GM12878 (cell line): ENCODE measurements at regions not wholly inside any gene's neighbourhood (a gene's known extent, or its start where the extent isn't known, plus 50 kb on each side); places are given as distances from the start of the nearest gene placed in this dataset.

Experiments
- ATAC-seq: fragments of 200-7000 bp; cut with Tn5 transposase; 3 replicates; pipeline ENCODE4 v1.9.1; 2020; ENCODE audit warnings: mild to moderate bottlenecking, moderate library complexity
- BruUV-seq: library from RNA; stranded (reverse); fragments of 400-500 nt; replicated peaks from 2 replicates; lab custom pipeline; 2021; lab: Mats Ljungman, UMichigan
- CTCF ChIA-PET: fragments of 300-600 bp; sonication (Branson Sonifier 250); formaldehyde crosslinking; extraction: SDS; loops from one replicate; lab custom pipeline; 2021; ENCODE audit warnings: inconsistent platforms; lab: Yijun Ruan, JAX
- POLR2A ChIA-PET: fragments of 350-600 bp; formaldehyde crosslinking; extraction: SDS; loops from one replicate; lab custom pipeline; 2021; ENCODE audit warnings: inconsistent platforms; lab: Charles Lee
- RAD21 ChIA-PET: fragments of 300-600 bp; sonication (Branson Sonifier 250); formaldehyde crosslinking; loops from one replicate; lab custom pipeline; 2023; ENCODE audit warnings: antibody characterized with exemption; ENCODE audit not compliant: unreplicated experiment; lab: Charles Lee
- SMC1A ChIA-PET: fragments of 300-600 bp; sonication (Branson Sonifier 250); formaldehyde crosslinking; loops from one replicate; lab custom pipeline; 2023; ENCODE audit not compliant: unreplicated experiment, uncharacterized antibody; lab: Charles Lee
- DNase-seq: peaks from one replicate; pipeline ENCODE4 v3.0.0-alpha.2; 2011; ENCODE audit warnings: low read depth, low spot score
- FAIRE-seq: peaks from 3 replicates; lab custom pipeline; 2011; peaks lifted over from hg19 to GRCh38; lab: Jason Lieb, UNC
- H2AFZ ChIP-seq: 2 replicates; pipeline ENCODE4 v1.6.0; 2011; ENCODE audit warnings: low read depth, low read length, control low read depth; ENCODE audit not compliant: control insufficient read depth
- H3K27ac ChIP-seq: 2 replicates; pipeline ENCODE4 v1.5.1; 2011; ENCODE audit warnings: control low read depth; ENCODE audit not compliant: control insufficient read depth, insufficient read depth
- H3K27me3 ChIP-seq, 2 experiments: replicated peaks in 1 of 2; 2 replicates each; pipeline versions ENCODE4 v1.6.0 to v1.6.1; 2011; ENCODE audit warnings: low read length in 1 of 2; ENCODE audit not compliant: control insufficient read depth in 2 of 2, insufficient read depth in 2 of 2
- H3K36me3 ChIP-seq, 2 experiments: 2 replicates each; pipeline ENCODE4 v1.5.1; 2011; ENCODE audit warnings: low read length in 1 of 2; ENCODE audit not compliant: control insufficient read depth in 2 of 2, insufficient read depth in 2 of 2
- H3K4me1 ChIP-seq: 2 replicates; pipeline ENCODE4 v1.6.1; 2011; ENCODE audit warnings: mild to moderate bottlenecking, low read length, moderate library complexity, mixed read lengths; ENCODE audit not compliant: control insufficient read depth, insufficient read depth
- H3K4me2 ChIP-seq: 2 replicates; pipeline ENCODE4 v1.6.0; 2011; ENCODE audit warnings: control low read depth; ENCODE audit not compliant: control insufficient read depth, insufficient read depth
- H3K4me3 ChIP-seq: fragments of 200-600 bp; sonication (generic); 2 replicates; pipeline ENCODE4 v1.5.1; 2016
- H3K79me2 ChIP-seq: 2 replicates; pipeline ENCODE4 v1.6.0; 2011; ENCODE audit warnings: low read length; ENCODE audit not compliant: control insufficient read depth, insufficient read depth
- H3K9ac ChIP-seq: 2 replicates; pipeline ENCODE4 v1.8.0; 2011; ENCODE audit warnings: low read length, control low read depth, mixed read lengths; ENCODE audit not compliant: control insufficient read depth, insufficient read depth
- H3K9me3 ChIP-seq: replicated peaks from 3 replicates; pipeline ENCODE4 v1.5.1; 2011; ENCODE audit warnings: mild to moderate bottlenecking, low read length; ENCODE audit not compliant: control insufficient read depth, insufficient read depth
- H4K20me1 ChIP-seq: 2 replicates; pipeline ENCODE4 v1.6.0; 2011; ENCODE audit not compliant: control insufficient read depth, insufficient read depth
- BHLHE40 ChIP-seq, 2 experiments: fragments of 450-650 bp in 1 of 2; IDR thresholded peaks; 2 replicates each; pipeline ENCODE4 v1.6.1; 2011 to 2017; ENCODE audit warnings: low read depth in 2 of 2, borderline replicate concordance in 1 of 2, improper control_type of control experiment in 1 of 2, low read length in 1 of 2, mild to moderate bottlenecking in 1 of 2
- BMI1 ChIP-seq: fragments of 450-650 bp; IDR thresholded peaks from 2 replicates; pipeline ENCODE4 v1.6.1; 2016; ENCODE audit warnings: mild to moderate bottlenecking, moderate library complexity, borderline replicate concordance
- BRCA1 ChIP-seq: IDR thresholded peaks from 2 replicates; pipeline ENCODE4 v1.6.1; 2011; ENCODE audit warnings: low read depth, low read length, improper control_type of control experiment
- EED ChIP-seq: sonication (generic); IDR thresholded peaks from 2 replicates; pipeline ENCODE4 v1.6.1; 2016; ENCODE audit warnings: antibody characterized with exemption, low read depth
- JUND ChIP-seq: IDR thresholded peaks from 2 replicates; pipeline ENCODE4 v1.6.1; 2012; ENCODE audit warnings: low read depth, mild to moderate bottlenecking, low read length, improper control_type of control experiment, moderate library complexity
- KAT2A ChIP-seq: conservative IDR thresholded peaks from 2 replicates; pipeline ENCODE4 v1.6.1; 2011; ENCODE audit warnings: low read depth, low read length; ENCODE audit not compliant: control insufficient read depth
- MYB ChIP-seq: fragments of 150-350 bp; IDR thresholded peaks from 2 replicates; pipeline ENCODE4 v1.6.1; 2014; ENCODE audit warnings: mild to moderate bottlenecking, low read depth, low read length, borderline replicate concordance
- NBN ChIP-seq: fragments of 450-650 bp; IDR thresholded peaks from 2 replicates; pipeline ENCODE4 v1.6.1; 2016
- POLR2AphosphoS5 ChIP-seq: IDR thresholded peaks from 2 replicates; pipeline ENCODE4 v1.6.1; 2011; ENCODE audit warnings: mild to moderate bottlenecking, low read length, inconsistent platforms
- RFX5 ChIP-seq: IDR thresholded peaks from 2 replicates; pipeline ENCODE4 v1.6.1; 2011; ENCODE audit warnings: low read depth, low read length, improper control_type of control experiment
- YBX1 ChIP-seq: fragments of 450-650 bp; IDR thresholded peaks from 2 replicates; pipeline ENCODE4 v1.6.1; 2016; ENCODE audit warnings: antibody characterized with exemption
- ZSCAN29 ChIP-seq: fragments of 450-650 bp; IDR thresholded peaks from 2 replicates; pipeline ENCODE4 v1.6.1; 2017; ENCODE audit warnings: mild to moderate bottlenecking, moderate library complexity
- WGBS: methylation state at CpG from one replicate; pipeline ENCODE4 v1.1.6; 2016; ENCODE audit warnings: low lambda C conversion rate; ENCODE audit not compliant: insufficient replicate concordance, insufficient coverage; ENCODE audit errors: missing lambda C conversion rate; 5-methylcytosine and 5-hydroxymethylcytosine counted together
- in situ Hi-C: fragments of 300-500 bp; cut with MboI; formaldehyde crosslinking; loops from 9 replicates; pipeline ENCODE4 v1.14.3; 2018; ENCODE audit warnings: mixed read lengths
- intact Hi-C: fragments of 100-400 bp; cut with micrococcal nuclease; formaldehyde crosslinking; loops from one replicate; pipeline ENCODE4 v1.14.2; 2022; ENCODE audit not compliant: unreplicated experiment

GRCh38 chr2:174675615-174676014 lies 78.0 kb upstream of the WIPF1 start:
- Histone ChIP-seq H3K36me3 (no peaks in the 10 kb centered on the region), H3K27me3 (no peaks in the 10 kb centered on the region), H3K9me3 (peaks cover 2% of the 10 kb centered on the region; the same call in 1 of the 3 replicates), H3K9ac (no peak overlapping the region), H3K4me1 (no peaks in the 10 kb centered on the region), H3K79me2 (no peaks in the 10 kb centered on the region), H4K20me1 (no peaks in the 10 kb centered on the region), H3K4me3 (no peak overlapping the region), H2AFZ (no peak overlapping the region), H3K27ac (no peak overlapping the region), H3K4me2 (no peak overlapping the region)
- no peak for FAIRE-seq
- ATAC-seq, result no peak
- ChIA-PET POLR2A (no interaction called here), SMC1A (interaction anchor here (17.5 kb wide), 1 partner anchor 72 kb away, joined by 537 read pairs; the partner anchor contains the start of gene WIPF1), RAD21 (no interaction called here), CTCF (interaction anchor here (2.0 to 17.3 kb wide), 3 partner anchors 12 to 71 kb away, joined by 7 to 534 read pairs (median 17); partner anchors contain the start of gene WIPF1)
- 75% methylated on average over 1 of the region's 5 CpGs for WGBS
- BruUV-seq, result no TSS peak
- intact Hi-C loops, result no loop called here
- no peak for DNase-seq
- in situ Hi-C loops, result loop anchor here (25.0 kb wide), 1 partner anchor 88 kb away; the partner anchor contains the start of gene WIPF1
- TF ChIP-seq JUND, result no peak

GRCh38 chr2:174673876-174674275 lies 76.3 kb upstream of the WIPF1 start:
- Histone ChIP-seq H3K27ac (no peak overlapping the region), H3K27me3 (no peaks in the 10 kb centered on the region), H2AFZ (no peak overlapping the region), H4K20me1 (no peaks in the 10 kb centered on the region), H3K4me1 (no peaks in the 10 kb centered on the region), H3K9ac (no peak overlapping the region), H3K4me2 (no peak overlapping the region), H3K4me3 (no peak overlapping the region), H3K36me3 (no peaks in the 10 kb centered on the region), H3K79me2 (no peaks in the 10 kb centered on the region), H3K9me3 (peaks cover 2% of the 10 kb centered on the region; the same call in 1 of the 3 replicates)
- DNase-seq (no peak), ATAC-seq (no peak), FAIRE-seq (no peak)
- ChIA-PET RAD21 (no interaction called here), SMC1A (interaction anchor here (1.7 to 17.5 kb wide), 3 partner anchors 9 to 70 kb away, joined by 3 to 537 read pairs (median 5); partner anchors contain the start of gene WIPF1), POLR2A (interaction anchor here (1.0 kb wide), 1 partner anchor 75 kb away, joined by 3 read pairs; no protein-coding TSS in a partner anchor), CTCF (interaction anchor here (0.8 to 4.2 kb wide), 4 partner anchors 14 to 39 kb away, joined by 4 to 17 read pairs (median 6); no protein-coding TSS in a partner anchor)
- TF ChIP-seq YBX1 (no peak), MYB (no peak), BHLHE40 (IDR thresholded peaks at IDR 0.05; ENCODE audit: borderline replicate concordance in 1 of 2, low read depth in 2 of 2, low read length in 1 of 2) (no peak), POLR2AphosphoS5 (no peak), EED (no peak), RFX5 (no peak), BMI1 (no peak), BRCA1 (no peak), NBN (no peak), KAT2A (no peak), ZSCAN29 (no peak)
- intact Hi-C loops (no loop called here), in situ Hi-C loops (no loop called here)
- whole genome bisulfite sequencing, result 86% methylated on average over 3 of the region's 3 CpGs
- BruUV-seq, result no TSS peak
